NCI-H1092 treated with DMSO at 0.1 percent for 48 hours (cell line): ENCODE measurements at regions not wholly inside any gene's neighbourhood (a gene's known extent, or its start where the extent isn't known, plus 50 kb on each side); places are given as distances from the start of the nearest gene placed in this dataset.

Source experiments
- DNase-seq: peaks from one replicate; lab custom pipeline; 2025; lab: John Stamatoyannopoulos, UW

GRCh38 chr16:8519179-8519578, 71.1 kb downstream of the TMEM114 start:
- DNase-seq: no peak

- DNase-seq: no peak
Measured at GRCh38 chr16:8517280-8517679, 73.0 kb downstream of the TMEM114 start.

- no peak for DNase-seq
Measured at GRCh38 chr16:8516471-8516870, 73.8 kb downstream of the TMEM114 start.

DNA sequence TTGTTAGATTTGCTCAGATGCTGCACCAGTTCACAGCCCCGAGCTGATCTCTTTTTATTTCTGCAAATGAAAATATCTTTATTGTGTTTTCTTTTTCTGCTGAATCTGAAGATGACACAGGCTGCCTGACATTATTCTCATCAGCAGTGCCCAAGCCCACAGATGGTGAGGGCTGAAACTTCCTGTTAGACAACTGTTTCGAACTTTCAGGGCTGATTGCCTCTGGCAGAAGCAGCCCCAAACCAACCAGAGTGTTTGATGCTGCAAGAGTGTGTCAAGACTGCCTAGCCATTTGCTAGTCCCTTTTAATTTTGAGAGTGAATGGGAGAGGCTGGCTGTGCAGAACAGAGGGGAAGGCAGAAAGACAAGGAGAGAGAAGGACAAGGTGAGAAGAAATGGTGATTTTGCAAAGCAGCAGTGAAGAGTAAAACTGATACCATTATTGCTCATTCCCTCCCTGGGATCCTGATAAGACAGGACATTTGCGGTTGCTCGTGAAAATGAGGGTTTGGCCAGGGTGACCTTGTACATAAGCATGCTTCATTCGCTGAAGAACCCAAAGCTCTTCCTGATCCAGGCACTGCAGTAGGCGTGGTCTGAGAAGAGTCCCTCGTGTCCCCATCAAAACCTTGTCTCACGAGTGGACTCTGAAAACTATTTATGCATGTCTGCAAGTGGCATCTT, 77.2 kb downstream of the TMEM114 start:
- no peak for DNase-seq

DNA sequence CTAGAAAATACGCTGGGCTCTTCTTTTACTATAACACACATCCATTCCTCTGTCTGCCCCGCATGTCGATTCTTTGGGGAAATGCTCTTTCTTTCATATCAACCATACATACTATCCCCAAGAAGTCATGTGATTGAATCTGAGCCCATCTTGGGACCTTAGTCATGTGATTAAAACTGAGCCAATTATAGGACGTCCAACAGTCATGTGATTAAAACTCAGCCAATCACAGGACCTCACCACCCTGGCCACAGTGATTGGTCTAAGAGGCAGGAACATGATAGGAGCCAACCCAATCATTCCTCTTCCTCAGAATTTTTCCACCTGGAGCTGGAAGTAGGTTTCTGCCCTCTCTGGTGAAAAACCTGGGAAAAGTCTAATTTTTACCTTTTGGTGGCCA, 78.8 kb downstream of the TMEM114 start:
- no peak for DNase-seq

GRCh38 chr16:8510160-8510559, 80.2 kb downstream of the TMEM114 start:
- DNase-seq: no peak

DNA sequence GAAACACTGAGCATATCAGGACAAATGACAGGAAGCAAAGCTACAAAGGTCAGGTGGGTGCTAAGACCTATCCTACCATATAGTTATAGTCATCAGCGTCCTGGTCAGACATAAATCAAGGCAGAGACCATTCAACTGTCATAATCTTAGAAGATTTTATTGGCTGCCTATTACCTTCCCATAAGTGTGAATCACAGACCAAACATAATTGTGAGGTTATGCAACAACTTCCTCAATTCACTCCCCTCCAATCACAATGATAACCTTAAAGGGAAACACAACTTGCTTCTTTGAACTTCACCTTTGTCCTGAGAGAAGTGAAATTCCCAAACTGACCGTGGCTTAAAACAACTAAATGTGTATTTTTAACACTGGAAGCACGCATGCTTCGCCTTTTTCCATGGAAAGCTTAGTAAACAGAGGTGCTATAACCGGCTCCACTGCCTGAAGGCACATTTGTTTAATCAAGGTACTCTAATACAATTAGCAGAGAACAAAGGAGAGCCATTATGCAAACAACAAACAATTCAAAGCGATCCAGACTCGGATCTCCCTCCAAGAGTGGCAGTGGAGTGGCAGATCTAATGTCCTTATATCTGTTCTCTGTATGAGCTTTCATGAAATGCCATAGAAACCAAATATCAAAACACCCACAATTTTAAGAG, 84.9 kb downstream of the TMEM114 start:
- DNase-seq: no peak

DNA sequence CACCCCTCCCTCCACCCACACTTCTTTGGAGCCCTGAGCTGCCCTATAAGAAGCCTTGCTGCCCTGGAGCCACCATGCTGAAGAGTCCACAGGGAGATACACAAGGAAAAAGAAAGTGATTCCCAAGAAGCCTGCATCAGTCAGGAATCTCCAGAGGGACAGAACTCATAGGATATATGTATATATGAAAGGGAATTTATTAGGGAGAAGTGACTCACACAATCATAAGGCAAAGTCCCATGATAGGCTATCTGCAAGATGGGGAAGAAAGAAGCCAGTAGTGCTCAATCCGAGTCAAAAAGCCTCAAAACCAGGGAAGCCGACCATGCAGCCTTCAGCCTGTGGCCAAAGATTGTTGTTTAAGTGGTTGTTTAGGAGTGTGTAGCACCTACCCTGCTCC, 87.9 kb downstream of the TMEM114 start:
- no peak for DNase-seq

DNA sequence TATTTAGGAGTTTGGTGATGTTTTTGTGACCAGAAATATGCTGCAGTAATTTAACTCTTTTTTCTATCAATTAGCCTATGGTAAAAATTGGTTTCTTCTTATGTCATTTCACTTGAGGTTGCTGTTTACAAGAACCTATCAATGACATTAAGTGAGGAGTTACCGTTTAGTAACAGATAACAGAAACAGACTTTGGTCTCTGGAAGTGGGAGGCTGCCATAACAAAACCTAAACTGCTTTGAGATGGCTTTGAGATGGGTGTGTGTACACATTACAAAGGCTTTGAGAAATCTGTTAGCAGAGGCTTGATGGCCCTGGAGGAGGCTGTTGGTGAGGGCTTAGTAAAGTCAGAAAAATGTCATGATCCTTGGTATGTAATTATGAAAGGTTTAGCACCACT, 90.0 kb downstream of the TMEM114 start:
- DNase-seq: no peak

DNA sequence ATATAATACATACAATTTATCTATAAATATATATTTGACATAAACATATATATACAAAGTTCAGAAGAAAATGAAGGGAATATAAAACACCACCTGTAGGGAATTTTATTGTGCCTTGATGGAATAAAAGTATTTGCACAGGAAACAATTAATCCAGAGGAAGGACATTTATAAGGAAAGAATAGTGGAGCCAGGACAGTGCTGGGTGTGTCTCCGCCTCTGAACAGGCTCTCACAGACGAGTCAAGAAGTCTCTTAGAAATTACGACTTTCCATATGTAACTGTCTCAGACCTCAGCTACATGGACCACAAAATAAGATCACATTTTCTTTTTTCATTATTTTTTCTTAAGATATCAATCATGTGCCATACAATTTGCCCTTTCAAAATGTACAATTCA, 93.9 kb downstream of the TMEM114 start:
- no peak for DNase-seq

DNA sequence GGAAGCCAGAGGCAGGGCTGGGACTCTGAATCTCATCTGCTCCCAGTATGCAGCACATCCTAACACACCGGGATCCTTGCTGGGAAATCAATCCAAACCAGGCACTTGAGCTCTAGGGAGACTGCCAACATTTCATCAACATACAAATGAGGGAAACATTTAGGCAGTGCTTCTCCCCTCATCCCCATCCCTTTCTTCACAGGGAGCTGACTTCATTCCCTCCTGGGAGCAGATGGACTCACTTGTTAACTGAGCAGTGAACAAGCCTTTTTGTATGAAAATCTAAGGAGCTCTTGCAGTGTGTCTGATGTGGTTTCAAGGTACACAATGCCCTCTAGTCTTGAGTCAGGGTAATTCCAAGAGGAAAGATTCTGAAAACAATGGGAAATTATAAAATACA, 96.3 kb downstream of the TMEM114 start:
- peak; percentile 2 for DNase-seq

DNA sequence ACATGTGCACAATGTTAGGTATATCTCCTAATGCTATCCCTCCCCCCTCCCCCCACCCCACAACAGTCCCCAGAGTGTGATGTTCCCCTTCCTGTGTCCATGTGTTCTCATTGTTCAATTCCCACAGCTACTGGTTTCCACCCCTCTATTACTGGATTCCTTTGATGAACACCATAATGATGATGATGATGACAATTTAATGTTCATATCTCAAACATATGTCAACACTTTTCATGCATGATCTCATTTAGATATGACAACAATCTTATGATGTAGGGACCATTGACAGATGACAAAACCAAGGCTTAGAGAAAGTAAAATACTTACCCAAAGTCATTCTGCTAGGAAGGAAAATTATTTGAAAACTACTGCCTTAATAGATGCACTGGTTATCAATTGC, 97.6 kb downstream of the TMEM114 start:
- DNase-seq: no peak

DNA sequence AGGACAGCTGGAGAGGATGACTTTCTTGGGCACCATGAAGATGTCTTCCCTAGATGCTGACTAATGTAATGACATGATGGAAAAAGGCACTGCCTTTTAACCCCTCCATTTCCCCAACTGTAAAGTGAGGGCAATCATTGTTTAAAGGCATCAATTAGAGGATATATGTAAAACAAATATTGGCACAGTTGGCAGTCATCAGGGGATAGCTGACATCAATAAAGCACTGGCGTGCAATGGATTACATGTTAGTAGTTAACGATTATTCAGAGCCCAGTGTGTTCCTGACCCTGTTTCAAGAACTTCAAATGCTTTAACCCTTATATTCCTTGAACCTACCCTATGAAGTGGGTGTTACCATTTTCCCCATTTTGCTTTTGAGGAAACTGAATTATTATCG, 100.7 kb downstream of the TMEM114 start:
- no peak for DNase-seq

- no peak for DNase-seq
Measured at GRCh38 chr16:8486985-8487384, 103.3 kb downstream of the TMEM114 start.

DNA sequence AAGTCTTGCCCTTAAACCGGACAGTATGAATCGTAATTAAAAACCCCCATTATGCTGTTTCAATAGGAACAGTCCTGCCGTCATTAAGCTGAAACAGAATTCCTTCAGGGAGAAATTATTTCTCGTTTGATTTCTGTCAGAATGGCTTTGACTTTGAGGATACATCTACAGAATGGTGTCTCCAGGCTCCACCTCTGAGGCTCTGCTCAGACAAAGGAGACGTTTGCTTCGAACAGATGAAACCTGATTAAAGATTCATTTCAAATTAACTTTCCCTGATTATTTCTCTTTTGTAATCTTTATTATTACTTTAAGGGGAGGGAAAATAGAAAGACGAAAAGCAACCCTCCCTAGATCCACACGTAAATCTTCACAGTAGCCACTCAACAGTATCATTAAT, 106.9 kb downstream of the TMEM114 start:
- DNase-seq: no peak

GRCh38 chr16:8481810-8482209, 108.5 kb downstream of the TMEM114 start:
- DNase-seq: no peak

GRCh38 chr16:8476824-8477223, 113.5 kb downstream of the TMEM114 start:
- no peak for DNase-seq

DNA sequence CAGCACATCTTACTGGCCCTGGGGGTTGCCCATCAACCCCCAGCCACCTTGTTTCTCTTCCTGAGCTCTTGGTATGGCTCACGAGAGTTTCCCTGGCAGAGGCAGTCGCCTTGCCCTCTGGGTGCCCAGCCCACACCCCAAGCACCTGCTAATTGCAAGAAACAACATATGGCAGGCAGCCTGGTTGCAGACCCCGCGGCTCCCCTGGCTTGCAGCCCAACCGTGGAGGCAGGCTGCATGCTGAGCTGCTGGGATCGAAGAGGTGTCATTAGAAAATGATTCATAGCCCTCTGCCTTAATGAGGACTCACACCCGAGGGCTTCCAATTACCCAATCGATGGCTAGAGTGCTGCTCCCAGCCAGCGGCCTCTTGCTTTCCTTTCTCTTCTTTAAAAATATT, 115.7 kb downstream of the TMEM114 start:
- DNase-seq: no peak

GRCh38 chr16:8469102-8469778, 121.1 kb downstream of the TMEM114 start:
- DNase-seq: no peak

DNA sequence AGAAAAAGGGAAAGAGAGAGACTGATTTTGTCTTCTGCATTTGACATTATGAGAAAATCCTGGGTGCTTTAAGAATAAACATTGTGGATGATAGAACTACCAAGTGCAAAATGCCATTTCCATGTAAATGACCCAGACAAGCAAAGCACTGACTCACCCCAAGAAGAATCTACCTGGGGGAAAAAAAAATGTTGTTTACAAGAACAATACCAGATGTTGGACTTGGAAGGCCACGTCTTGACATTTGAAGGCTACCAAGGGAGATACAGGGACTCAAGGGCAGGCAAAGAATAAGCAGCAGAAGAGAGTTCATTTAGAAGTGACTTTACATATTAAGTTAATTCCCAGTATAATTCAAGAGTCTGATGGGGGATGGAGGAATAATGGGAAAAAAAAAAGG, 125.3 kb downstream of the TMEM114 start:
- DNase-seq: no peak

GRCh38 chr16:8459085-8459733, 131.1 kb downstream of the TMEM114 start:
- no peak for DNase-seq

DNA sequence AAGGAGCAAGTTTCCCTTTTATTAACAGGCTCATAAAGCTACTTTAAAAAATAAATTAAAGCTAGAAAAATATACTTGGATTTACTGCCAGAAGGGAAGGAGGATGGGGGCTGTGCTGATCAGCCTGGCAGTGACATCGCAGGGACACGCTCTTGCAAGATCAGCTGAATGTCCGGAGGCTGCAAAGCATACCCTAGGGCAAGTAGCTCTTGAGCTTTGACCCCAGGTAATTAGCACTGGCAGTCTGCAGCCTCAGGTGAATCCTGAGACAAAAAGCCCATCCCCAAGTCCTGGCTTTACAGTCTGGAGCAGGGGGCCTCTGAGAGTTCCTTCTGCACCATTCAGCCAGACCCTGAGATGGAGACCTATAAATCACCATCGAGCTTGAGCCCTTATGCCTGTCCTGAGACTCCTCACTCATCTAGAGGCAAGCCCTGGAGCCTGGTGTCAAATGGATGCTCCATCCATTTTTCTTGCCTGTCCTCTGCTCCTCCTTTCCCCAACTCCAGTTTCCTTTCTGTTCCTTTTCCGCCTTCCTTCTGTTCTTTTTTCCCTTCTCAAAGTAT, 131.7 kb downstream of the TMEM114 start:
- no peak for DNase-seq

GRCh38 chr16:8453359-8453758, 137.0 kb downstream of the TMEM114 start:
- no peak for DNase-seq
